Spleen (tissue), 7 donors: ENCODE measurements at regions not wholly inside any gene's neighbourhood (a gene's known extent, or its start where the extent isn't known, plus 50 kb on each side); places are given as distances from the start of the nearest gene placed in this dataset.

ENCODE experiments used
- POLR2AphosphoS5 ChIP-seq, 3 donors: sonication (generic); formaldehyde crosslinking; IDR thresholded peaks; one replicate each; pipeline ENCODE4 v1.5.1; 2017; ENCODE audit warnings: antibody characterized with exemption in 3 of 3
- TF ChIP-seq, protein P1 (sequence below), 11 experiments: fragments of 200-600 bp in 7 of 11; fragments of 450-650 bp in 4 of 11; sonication (generic) in 4 of 11; IDR thresholded peaks in 8 of 11; conservative IDR thresholded peaks in 3 of 11; 1 replicate in 7 of 11; 2 replicates in 4 of 11; pipeline versions ENCODE4 v1.4.0 to v1.8.0; 2016 to 2021; ENCODE audit warnings: antibody characterized with exemption in 11 of 11, inconsistent platforms in 4 of 11, mild to moderate bottlenecking in 1 of 11
- donor health status: DM: no; HTN: no; CAD: no; lungs with moderate emphysema.
- donor health status: DM: no; HTN: no; CAD: no.
- donor health status: DM: no; HTN: no; CAD: no.

DNA sequence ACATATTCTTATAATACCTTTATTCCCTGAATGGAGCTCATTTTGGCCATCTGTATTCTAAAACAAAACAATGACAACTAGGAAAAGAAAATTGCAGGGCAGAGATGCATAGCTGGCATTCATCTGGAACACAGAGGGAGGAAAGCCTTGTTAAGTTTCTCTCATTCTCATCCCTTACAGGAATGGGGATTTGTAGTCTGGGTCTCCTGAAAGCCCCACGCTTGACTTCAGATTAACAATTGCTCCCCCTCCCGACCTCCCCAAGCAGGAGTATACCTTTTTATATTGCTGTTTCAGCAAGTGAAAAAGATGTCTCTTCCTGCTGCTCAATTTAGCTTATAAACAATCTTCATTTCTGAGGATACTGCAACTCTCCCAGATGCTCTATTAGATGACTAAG lies 812.1 kb downstream of the EFNA5 start:
- TF ChIP-seq, protein P1, sequence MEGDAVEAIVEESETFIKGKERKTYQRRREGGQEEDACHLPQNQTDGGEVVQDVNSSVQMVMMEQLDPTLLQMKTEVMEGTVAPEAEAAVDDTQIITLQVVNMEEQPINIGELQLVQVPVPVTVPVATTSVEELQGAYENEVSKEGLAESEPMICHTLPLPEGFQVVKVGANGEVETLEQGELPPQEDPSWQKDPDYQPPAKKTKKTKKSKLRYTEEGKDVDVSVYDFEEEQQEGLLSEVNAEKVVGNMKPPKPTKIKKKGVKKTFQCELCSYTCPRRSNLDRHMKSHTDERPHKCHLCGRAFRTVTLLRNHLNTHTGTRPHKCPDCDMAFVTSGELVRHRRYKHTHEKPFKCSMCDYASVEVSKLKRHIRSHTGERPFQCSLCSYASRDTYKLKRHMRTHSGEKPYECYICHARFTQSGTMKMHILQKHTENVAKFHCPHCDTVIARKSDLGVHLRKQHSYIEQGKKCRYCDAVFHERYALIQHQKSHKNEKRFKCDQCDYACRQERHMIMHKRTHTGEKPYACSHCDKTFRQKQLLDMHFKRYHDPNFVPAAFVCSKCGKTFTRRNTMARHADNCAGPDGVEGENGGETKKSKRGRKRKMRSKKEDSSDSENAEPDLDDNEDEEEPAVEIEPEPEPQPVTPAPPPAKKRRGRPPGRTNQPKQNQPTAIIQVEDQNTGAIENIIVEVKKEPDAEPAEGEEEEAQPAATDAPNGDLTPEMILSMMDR (IDR thresholded peaks at IDR 0.05 in 8 of 11, conservative IDR thresholded peaks at IDR 0.05 in 3 of 11): no peak
- TF ChIP-seq POLR2AphosphoS5 (IDR thresholded peaks at IDR 0.05): no peak
